ENCODE measurements at regions not wholly inside any gene's neighbourhood (a gene's known extent, or its start where the extent isn't known, plus 50 kb on each side); places are given as distances from the start of the nearest gene placed in this dataset.

DNA sequence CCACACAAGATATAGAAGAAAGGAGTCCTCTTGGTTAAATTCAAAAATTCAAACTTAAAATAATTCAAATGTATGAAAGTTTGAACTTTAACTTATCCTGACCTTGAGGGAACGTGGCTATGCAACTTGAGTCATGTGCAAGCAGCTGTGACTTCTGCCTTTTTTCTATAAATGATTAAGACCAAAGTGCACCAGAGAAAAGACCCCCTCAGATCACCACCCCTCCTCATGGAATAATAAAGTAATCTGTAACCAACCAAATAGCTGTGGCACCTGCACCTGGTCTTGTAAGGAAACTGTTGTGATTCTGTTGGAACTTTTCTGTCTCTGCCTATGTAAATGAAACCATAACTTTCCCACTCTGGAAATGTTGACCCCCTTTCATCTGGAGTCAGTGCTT is 141.1 kb upstream of the GGTLC1 start:
- no peak overlapping the region for H3K4me2 ChIP-seq (replicated peaks; ENCODE audit: low read depth, low read length, poor library complexity, severe bottlenecking)
- no CpG with 5 or more reads among the region's 1 CpG for WGBS (ENCODE audit: insufficient coverage)
- H3K4me3 ChIP-seq (ENCODE audit: control extremely low read depth in 1 of 5, extremely low read depth in 1 of 5, insufficient read depth in 1 of 5, low read depth in 2 of 5, low read length in 4 of 5) = no peak overlapping the region
- no peaks in the 10 kb centered on the region for H3K36me3 ChIP-seq (replicated peaks in 1 of 2; ENCODE audit: control extremely low read depth in 1 of 2, control insufficient read depth in 1 of 2, extremely low read depth in 1 of 2, insufficient read depth in 2 of 2, low read length in 1 of 2)
- POLR2A ChIA-PET = no interaction called here
- H4K20me1 ChIP-seq (ENCODE audit: control insufficient read depth, insufficient read depth, low read length, poor library complexity, severe bottlenecking) = no peaks in the 10 kb centered on the region
- Mint-ChIP-seq H3K27me3 (peaks cover 21% of the 10 kb centered on the region), H3K27ac (no peak overlapping the region), H3K4me3 (no peak overlapping the region), H3K9me3 (ENCODE audit: insufficient read depth) (no peaks in the 10 kb centered on the region), H3K4me1 (no peaks in the 10 kb centered on the region)
- no peak overlapping the region for H2AFZ ChIP-seq (ENCODE audit: insufficient read depth, low read depth, low read length, poor library complexity, severe bottlenecking)
- H3K27ac ChIP-seq (ENCODE audit: low read length in 2 of 2) = no peak overlapping the region
- intact Hi-C loops (cut with micrococcal nuclease) = no loop called here
- DNase-seq = no peak
- peaks cover 0 to 2% (median 0%) of the 10 kb centered on the region in 4 experiments for H3K27me3 ChIP-seq (replicated peaks in 1 of 4; ENCODE audit: control extremely low read depth in 1 of 4, control insufficient read depth in 3 of 4, insufficient read depth in 4 of 4, low read length in 3 of 4)
- TF ChIP-seq CTCF (IDR thresholded peaks at IDR 0.05) (no peak), EZH2 (IDR thresholded peaks at IDR 0.05; ENCODE audit: borderline replicate concordance, insufficient read depth, low read depth, low read length, poor library complexity, severe bottlenecking) (no peak)
- H3K79me2 ChIP-seq (ENCODE audit: control insufficient read depth, insufficient read depth, low read length) = no peaks in the 10 kb centered on the region
- CTCF ChIA-PET = no interaction called here
- H3K9ac ChIP-seq (ENCODE audit: low read length) = no peak overlapping the region
- ATAC-seq (ENCODE audit: low read depth) = no peak
- no peaks in the 10 kb centered on the region for H3K4me1 ChIP-seq (ENCODE audit: control insufficient read depth in 2 of 2, insufficient read depth in 2 of 2, low read length in 2 of 2)
- H3K9me3 ChIP-seq (ENCODE audit: control extremely low read depth in 1 of 3, control insufficient read depth in 2 of 3, insufficient read depth in 1 of 3, low read length in 2 of 3) = peaks cover 0 to under 1% (median 0%) of the 10 kb centered on the region in 3 donors

DNA sequence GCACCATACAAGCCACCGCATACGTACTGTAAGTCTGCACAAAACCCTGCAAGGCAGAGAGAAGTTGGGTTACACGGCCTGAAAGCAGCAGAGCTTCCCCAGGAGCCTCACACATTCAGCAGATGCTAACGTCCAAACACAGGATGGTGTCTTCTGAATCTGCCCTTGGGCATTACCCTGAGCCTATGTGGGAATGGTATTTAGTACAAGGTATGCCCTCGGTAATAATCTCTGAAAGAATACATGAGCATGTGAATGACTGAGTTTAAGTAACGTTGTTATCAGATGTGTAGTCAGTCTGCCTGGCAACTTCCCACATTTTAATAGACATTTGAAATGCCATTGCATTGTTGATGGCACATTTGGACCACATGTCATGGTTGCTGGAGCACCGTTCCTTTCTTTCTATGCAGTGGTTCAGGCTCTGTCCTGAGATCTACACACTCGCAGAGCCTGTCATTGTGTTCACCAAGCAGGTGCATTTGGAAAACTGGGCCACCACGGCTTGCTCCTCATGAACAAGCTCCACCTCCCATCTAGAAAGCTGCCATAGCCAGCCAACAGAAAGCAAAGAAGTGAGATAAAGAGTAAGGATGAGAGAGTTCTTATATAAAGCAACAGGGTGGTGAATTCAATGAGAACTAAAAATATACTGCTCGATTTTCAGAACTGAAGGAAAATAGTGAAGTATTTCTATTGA is 136.5 kb upstream of the GGTLC1 start:
- Histone ChIP-seq H3K4me3 (ENCODE audit: control extremely low read depth in 1 of 5, extremely low read depth in 1 of 5, insufficient read depth in 1 of 5, low read depth in 2 of 5, low read length in 4 of 5) (no peak overlapping the region), H3K4me1 (ENCODE audit: control insufficient read depth in 2 of 2, insufficient read depth in 2 of 2, low read length in 2 of 2) (no peaks in the 10 kb centered on the region), H3K79me2 (ENCODE audit: control insufficient read depth, insufficient read depth, low read length) (no peaks in the 10 kb centered on the region)

More for the DNA sequence above, 136.5 kb upstream of the GGTLC1 start:
- H3K27ac ChIP-seq (ENCODE audit: low read length in 2 of 2) = no peak overlapping the region
- ATAC-seq (ENCODE audit: low read depth) = no peak
- Mint-ChIP-seq H3K4me3 (no peak overlapping the region), H3K27me3 (peaks cover 13% of the 10 kb centered on the region), H3K27ac (no peak overlapping the region), H3K4me1 (peaks cover 2% of the 10 kb centered on the region), H3K9me3 (ENCODE audit: insufficient read depth) (no peaks in the 10 kb centered on the region)
- no peaks in the 10 kb centered on the region for H3K9me3 ChIP-seq (ENCODE audit: control extremely low read depth in 1 of 3, control insufficient read depth in 2 of 3, insufficient read depth in 1 of 3, low read length in 2 of 3)
- H3K27me3 ChIP-seq (replicated peaks in 1 of 4; ENCODE audit: control extremely low read depth in 1 of 4, control insufficient read depth in 3 of 4, insufficient read depth in 4 of 4, low read length in 3 of 4) = peaks cover 0 to 3% (median 1%) of the 10 kb centered on the region in 4 experiments
- ChIA-PET POLR2A (no interaction called here), CTCF (no interaction called here)
- intact Hi-C loops (cut with micrococcal nuclease) = no loop called here
- no peak for TF ChIP-seq EZH2 (IDR thresholded peaks at IDR 0.05; ENCODE audit: borderline replicate concordance, insufficient read depth, low read depth, low read length, poor library complexity, severe bottlenecking)
- TF ChIP-seq CTCF (IDR thresholded peaks at IDR 0.05) = no peak
- no peak overlapping the region for H3K4me2 ChIP-seq (replicated peaks; ENCODE audit: low read depth, low read length, poor library complexity, severe bottlenecking)
- WGBS (ENCODE audit: insufficient coverage) = 100% methylated on average over 3 of the region's 10 CpGs
- H4K20me1 ChIP-seq (ENCODE audit: control insufficient read depth, insufficient read depth, low read length, poor library complexity, severe bottlenecking) = no peaks in the 10 kb centered on the region
- H3K36me3 ChIP-seq (replicated peaks in 1 of 2; ENCODE audit: control extremely low read depth in 1 of 2, control insufficient read depth in 1 of 2, extremely low read depth in 1 of 2, insufficient read depth in 2 of 2, low read length in 1 of 2) = no peaks in the 10 kb centered on the region
- no peak overlapping the region for H2AFZ ChIP-seq (ENCODE audit: insufficient read depth, low read depth, low read length, poor library complexity, severe bottlenecking)
- no peak overlapping the region for H3K9ac ChIP-seq (ENCODE audit: low read length)
- DNase-seq = no peak
